Spleen (tissue), 7 donors: ENCODE measurements at regions not wholly inside any gene's neighbourhood (a gene's known extent, or its start where the extent isn't known, plus 50 kb on each side); places are given as distances from the start of the nearest gene placed in this dataset.

Source experiments
- CTCF ChIP-seq, 11 experiments: fragments of 200-600 bp in 7 of 11; fragments of 450-650 bp in 4 of 11; sonication (generic) in 4 of 11; IDR thresholded peaks in 8 of 11; conservative IDR thresholded peaks in 3 of 11; 1 replicate in 7 of 11; 2 replicates in 4 of 11; pipeline versions ENCODE4 v1.4.0 to v1.8.0; 2016 to 2021; ENCODE audit warnings: antibody characterized with exemption in 11 of 11, inconsistent platforms in 4 of 11, mild to moderate bottlenecking in 1 of 11
- POLR2A ChIP-seq, 3 donors: fragments of 450-650 bp; IDR thresholded peaks; one replicate each; pipeline ENCODE4 v1.5.1; 2017; ENCODE audit warnings: antibody characterized with exemption in 3 of 3, mild to moderate bottlenecking in 1 of 3
- donor health status: DM: no; HTN: no; CAD: no; lungs with moderate emphysema.
- donor health status: DM: no; HTN: no; CAD: no.
- donor health status: DM: no; HTN: no; CAD: no.

DNA sequence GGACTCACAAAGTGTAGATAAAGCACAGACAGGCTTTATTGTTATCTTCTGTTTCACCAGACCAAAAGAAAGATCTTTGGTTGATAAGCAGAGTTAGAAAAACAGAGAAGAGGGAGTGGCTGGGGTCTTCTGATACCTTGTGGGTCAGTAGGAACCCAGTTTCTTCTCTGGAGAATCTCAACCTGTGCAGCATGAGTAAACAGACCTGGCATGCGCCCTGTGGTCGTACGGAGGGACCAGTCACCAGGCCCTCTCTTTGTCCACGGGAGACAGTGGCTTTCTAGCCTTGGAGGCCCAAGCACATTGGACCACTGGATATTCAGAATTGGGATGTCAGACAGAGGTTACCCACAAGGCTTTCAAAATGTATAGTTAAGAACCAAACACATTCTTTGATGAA lies 418.9 kb upstream of the FANCL start:
- TF ChIP-seq CTCF (IDR thresholded peaks at IDR 0.05 in 8 of 11, conservative IDR thresholded peaks at IDR 0.05 in 3 of 11) (no peak), POLR2A (IDR thresholded peaks at IDR 0.05) (no peak)
